SKM-1 treated with dmso at 0.1 percent for 144 hours (cell line): ENCODE measurements at regions not wholly inside any gene's neighbourhood (a gene's known extent, or its start where the extent isn't known, plus 50 kb on each side); places are given as distances from the start of the nearest gene placed in this dataset.
"Not testable (repeated sequence)": the region's sequence is repeated elsewhere in the genome, so short reads cannot be mapped to it uniquely, and the experiment has no call there.

Experiments
- DNase-seq: peaks from one replicate; lab custom pipeline; 2025; ENCODE audit not compliant: unreplicated experiment; lab: John Stamatoyannopoulos, UW

DNA sequence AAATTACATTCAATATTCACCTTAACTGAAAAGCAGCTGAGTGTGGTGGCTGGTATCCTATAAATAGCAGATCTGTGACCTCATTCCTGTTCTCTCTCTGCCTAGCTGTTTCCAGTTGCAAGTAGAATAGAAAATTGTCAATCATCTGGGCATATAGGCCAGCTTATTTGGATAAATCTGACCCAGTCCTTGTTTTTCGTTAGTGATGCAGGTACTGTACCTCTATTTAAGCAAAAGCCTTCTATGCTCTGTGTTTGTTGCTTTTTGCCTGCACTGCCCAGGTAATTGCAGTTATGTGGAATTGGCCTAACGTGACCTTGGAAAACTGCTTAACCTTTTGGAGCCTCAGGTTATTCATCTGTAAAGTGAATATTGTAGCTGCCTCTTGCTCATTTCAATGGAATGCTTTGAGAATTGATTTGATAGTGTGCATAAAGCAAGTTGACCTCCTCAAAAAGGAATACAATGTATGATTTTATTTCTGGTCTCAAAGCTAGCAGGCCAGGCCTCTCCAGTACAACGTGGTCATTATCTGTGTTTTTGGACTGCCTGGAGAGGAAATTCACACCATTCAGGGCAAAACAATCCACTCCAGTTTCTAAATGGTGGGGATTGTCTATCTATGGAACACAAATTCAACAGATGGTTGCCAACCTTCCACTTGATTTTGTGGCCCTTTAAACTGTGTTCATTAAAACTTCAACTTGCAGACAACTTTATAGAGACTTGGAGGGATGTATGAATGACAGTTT, 508.7 kb upstream of the CITED2 start:
- DNase-seq: no peak

DNA sequence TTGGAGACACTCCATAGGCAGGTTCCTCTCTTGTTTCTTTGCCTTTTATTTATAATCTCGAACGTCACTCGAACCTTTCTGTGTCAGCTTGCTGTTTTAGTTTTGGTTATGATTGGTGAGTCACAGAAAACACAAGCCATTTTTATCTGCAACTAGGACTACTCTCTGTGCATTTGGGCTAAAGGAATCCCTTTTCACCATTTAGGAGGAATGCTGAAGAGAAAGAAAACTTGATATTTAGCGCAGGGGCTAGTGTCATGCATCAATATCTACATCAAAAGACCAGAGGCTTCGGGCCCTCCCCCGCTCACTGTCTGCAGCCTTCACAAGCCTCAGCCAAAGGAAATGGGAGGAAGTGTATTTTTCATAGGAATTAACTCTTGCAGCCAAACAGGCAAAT, 507.8 kb upstream of the CITED2 start:
- DNase-seq: no peak

DNA sequence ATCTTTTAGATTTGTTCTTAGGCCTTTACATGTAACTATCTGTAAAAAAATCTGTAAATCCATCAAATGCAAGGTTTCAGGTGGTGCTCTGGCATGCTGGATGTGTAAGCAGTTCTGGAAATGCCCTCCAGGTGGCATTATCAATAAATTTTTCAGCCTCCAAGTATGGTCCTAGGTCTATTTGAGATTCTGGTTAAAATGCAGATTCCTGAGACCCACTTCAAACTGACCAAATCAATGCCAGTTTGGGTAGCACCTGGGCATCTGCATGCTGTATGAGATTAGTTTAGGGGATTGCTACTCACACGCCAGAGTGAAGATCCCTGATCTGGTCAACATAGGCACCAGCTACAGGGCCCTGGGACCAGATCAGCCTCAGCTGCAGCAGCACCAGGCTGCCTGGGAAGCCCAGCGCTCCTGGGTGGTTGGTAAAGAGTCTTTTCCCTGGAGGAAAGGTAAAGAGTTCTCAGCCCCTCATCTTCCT, 507.3 kb upstream of the CITED2 start:
- DNase-seq: no peak

GRCh38 chr6:139881236-139881635, 506.8 kb upstream of the CITED2 start:
- no peak for DNase-seq

GRCh38 chr6:139879823-139880356, 505.4 kb upstream of the CITED2 start:
- no peak for DNase-seq

DNA sequence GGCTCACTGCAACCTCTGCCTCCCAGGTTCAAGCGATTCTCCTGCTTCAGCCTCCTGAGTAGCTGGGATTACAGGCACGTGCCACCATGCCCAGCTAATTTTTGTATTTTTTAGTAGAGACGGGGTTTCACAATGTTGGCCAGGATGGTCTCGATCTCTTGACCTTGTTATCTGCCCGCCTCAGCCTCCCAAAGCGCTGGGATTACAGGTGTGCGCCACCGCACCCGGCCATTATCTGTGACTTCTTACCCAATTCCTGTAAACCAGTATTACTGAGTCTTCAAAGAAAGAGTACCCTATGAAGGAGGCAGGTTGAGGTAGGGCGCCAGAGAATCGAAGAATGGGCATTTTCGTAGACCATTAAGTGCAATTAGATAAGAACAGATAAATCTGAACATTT, 504.8 kb upstream of the CITED2 start:
- not testable (repeated sequence) for DNase-seq

DNA sequence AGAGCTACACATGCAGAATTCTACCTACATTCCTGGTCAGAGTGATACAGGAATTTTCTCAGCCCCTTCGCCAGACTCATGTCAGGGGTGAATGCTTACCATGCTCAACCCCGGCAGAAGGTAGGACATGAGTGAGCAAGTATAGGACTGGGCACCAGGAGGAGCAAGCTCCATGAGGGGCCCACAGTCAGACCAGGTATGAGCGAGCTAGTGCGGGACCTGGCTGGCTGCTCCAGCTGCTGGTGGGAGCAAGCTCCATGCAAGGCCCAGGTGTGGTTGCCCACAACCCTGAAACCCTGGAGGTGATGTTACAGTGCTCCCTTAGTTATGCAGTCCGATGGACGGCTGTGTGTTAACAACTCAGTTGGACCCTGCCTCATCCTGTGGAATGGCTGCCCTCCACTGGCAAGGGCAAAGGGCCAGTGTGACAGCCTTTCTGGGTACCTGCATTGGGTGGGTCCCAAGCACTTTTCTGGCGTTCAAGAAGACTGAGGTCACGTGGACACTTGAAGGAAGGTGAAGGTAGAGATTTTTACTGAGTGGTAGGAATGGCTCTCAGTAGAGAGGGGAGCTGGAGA, 503.5 kb upstream of the CITED2 start:
- DNase-seq: no peak

GRCh38 chr6:139872665-139873064, 498.2 kb upstream of the CITED2 start:
- DNase-seq: no peak

DNA sequence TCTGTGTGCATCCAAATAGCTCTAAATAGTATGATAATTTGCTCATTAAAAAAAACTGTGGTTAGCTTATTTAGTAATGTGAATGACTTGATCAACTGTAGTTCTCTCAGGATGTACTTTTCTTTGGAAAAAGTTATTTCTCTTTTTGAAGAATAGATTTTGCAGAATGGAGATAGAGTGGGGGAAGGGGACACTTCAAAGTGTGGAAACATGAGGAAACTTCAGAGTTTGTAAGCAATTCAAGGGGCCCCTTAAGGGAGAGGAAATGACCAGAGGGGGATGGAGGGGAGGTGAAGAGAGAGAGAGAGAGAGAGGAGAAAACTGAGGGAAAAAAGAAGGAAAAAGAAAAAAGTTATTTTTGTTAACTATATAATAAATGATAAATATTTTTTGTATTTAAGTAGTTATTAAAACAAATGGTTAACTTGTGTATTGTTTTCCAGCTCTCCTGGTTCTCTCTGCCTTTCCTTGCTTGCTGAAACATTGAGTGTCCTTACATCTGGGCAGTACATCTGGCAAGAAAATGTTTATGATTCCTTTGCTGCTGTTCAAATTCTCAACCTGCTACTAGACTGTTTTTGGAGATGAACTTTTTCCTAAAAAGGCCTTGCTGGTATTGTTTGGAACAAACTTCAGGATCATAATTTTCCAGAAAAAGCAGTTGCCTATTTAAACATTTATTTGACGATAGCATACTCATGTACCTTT, 497.5 kb upstream of the CITED2 start:
- no peak for DNase-seq

DNA sequence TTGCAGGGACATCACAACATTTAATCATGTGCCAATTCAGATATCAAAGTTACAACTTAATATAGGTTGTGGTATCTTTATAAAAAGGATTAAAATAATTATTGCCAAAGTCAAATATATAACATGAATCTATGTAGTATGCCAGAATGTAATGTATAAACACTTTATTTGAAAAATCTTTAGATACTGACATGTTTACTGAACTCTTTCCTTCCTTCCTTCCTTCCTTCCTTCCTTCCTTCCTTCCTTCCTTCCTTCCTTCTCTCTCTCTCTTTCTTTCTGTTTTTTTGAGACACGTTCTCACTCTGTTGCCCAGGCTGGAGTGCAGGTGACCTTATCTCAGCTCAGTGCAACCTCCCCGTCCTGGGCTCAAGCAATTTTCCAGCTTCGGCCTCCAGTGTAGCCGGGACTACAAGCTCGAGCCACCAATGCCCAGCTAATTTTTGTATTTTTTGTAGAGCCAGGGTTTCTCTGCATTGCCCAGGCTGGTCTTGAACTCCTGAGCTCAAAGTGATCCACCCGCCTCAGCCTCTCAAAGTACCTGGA, 496.8 kb upstream of the CITED2 start:
- no peak for DNase-seq

DNA sequence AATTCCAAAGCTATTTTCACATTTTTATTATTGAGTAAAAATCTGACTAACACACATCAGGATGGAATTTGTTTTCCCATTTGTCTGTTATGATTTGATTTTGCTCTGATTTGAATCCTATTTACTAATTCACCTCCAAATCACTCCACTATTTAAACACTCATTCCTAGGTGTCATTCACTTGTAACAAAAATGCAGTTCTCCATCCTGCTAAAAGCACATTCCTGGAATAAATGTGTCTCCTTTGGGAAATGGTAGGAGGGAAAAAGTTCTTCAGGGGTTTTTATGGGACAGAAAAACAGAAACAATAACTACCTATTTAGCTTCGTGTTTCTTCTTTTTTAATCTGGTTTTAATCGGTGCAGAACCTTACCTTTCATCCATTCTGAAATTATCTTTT, 494.1 kb upstream of the CITED2 start:
- no peak for DNase-seq

- no peak for DNase-seq
Measured at GRCh38 chr6:139863964-139864363, 489.5 kb upstream of the CITED2 start.

- DNase-seq: no peak
Measured at GRCh38 chr6:139863346-139863745, 488.9 kb upstream of the CITED2 start.

DNA sequence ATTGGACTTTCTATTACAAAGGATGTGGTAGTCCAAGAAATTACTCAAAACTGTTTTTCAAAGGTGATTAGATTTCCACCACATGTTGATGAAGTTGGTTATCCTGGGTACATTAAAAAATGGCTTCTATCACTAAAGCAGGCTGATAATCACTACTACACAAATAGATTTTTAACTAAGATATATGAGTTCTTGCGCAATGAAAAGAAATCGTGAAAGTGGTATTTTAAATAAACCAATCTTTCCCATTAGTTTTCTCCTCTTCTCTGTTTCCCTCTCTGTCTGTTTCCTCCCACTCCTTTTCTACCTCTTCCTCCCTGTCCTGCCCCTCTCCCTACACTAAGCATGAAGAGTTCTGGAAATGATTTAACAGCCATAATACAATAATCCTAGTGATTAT, 487.9 kb upstream of the CITED2 start:
- no peak for DNase-seq

DNA sequence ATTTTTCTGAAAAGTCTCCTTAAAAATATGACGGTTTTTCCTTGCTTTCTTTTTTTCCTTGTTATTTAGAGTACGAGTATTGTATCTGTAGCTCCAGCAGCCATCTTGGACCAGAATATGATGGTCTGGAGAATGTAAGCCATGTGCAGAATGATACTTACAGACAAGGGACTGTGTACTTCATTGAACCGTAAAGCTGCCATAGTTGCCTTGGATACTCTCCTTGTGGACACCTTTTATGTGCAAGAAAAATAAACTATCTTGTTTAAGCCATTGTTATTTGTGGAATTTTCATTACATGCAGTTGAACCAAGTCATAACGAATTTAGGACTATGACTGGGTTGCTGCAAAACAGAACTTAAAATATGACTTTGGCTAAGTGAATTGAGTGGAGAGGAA, 485.8 kb upstream of the CITED2 start:
- no peak for DNase-seq

DNA sequence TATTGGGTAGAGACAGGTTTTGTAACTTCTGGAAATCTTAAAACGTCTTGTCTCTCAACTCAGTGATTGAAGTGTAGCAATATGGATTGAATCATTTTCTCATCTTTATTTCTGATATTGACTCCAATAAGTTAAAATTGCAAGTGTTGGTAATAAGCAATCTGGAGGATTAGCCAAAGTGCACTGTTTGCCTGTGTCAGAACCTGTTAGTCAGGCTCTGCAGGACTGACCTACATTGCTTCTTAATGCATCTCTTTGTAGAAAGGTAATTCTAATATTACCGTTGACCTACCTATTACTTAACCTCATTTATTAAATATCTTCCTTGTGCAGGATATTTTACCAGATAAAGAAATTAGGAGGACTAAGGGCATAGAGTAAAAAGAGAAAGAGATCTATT, 484.0 kb upstream of the CITED2 start:
- DNase-seq: no peak

DNA sequence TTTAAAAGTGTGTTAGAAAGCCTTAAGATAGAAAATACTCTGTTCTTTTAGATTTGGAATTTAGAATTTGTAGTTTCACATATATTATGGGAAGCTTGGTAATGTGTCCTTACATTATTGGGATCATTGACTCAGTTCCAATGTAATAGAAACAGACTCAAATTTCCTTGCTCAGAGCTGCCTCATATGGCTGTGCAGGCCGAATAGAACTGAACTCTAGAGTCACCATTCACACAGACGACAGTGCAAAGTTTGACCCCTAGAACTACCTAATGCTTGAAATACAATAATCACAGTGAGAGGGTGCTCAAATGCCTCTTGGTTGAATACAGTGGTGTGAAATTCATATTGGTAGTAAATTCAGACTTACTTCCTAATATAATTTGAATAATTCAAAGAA, 482.7 kb upstream of the CITED2 start:
- no peak for DNase-seq

GRCh38 chr6:139856562-139856961, 482.1 kb upstream of the CITED2 start:
- no peak for DNase-seq

DNA sequence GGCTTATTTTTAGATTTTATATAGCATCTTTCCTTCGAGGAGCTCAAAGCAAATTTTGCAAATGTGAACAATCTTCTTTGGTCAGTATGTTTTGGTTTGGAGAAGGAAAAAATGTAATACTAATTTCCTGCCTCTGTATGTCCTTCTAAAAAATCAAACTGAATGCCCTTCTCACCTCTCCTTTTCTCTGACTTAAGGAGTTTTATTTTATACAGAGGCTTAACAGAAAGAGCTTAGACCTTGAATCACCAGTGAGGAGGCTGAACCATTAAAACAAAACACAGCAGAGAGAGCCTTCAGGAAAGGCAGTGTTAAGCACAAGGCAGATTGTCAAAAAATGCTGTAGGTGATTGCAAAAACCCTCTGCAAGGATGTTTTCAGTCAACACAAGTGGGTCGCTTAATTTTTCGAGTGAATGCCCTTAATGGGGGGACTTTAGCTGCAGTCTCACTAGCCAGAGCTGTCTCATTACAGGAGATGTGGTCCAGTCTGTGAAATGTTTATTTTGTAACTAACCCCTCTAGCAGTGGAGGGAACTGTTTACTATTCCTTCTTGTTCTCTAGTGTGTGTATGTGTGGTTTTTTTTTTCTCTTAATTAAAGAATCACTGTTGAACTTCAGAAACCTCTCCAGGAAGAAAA, 481.3 kb upstream of the CITED2 start:
- no peak for DNase-seq

DNA sequence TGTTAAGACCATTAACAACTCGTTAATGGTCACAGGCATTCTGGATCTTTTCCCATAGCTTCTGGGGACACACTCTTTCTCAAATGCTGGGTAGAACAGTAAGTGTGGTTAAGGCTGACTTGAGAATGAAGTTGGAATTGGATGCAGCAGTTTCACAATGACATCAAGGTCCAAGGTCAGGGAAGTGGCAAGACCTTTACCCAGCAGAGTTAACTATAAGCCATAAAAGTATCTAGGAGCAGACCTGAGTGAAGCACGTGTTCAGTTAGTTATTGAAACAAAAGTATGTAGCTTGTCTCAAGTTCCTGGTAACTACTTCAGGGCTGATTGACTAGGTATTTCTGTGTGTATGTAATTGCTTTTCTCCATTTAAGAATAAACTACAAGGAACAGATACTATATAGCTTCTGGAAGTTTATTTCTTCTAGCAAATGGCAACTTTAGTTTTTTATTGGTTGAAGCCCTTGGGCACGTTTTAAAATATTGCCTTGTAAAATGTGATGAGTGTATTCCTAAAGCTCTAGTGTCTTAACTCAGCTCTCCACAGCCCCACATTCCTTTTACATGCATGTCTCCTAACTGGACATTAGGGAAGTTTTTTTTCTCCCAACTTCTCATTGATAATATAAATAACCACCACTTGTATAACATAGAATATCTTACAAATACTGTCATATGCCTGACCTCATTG, 479.0 kb upstream of the CITED2 start:
- DNase-seq: no peak
